ENCODE measurements at regions not wholly inside any gene's neighbourhood (a gene's known extent, or its start where the extent isn't known, plus 50 kb on each side); places are given as distances from the start of the nearest gene placed in this dataset.

GRCh38 chr3:99520513-99520912 is 117.9 kb upstream of the COL8A1 start:
- no peaks in the 10 kb centered on the region for H3K27me3 ChIP-seq (ENCODE audit: control insufficient read depth, insufficient read depth, low read length)
- no peak overlapping the region for H3K4me3 ChIP-seq (ENCODE audit: low read depth, low read length)
- no peak overlapping the region for H3K9ac ChIP-seq (ENCODE audit: low read length)
- H3K9me3 ChIP-seq (ENCODE audit: control insufficient read depth, insufficient read depth, low read depth, low read length), result no peaks in the 10 kb centered on the region
- no peaks in the 10 kb centered on the region for H3K4me1 ChIP-seq (ENCODE audit: control insufficient read depth, insufficient read depth, low read length)
- H3K27ac ChIP-seq (ENCODE audit: low read depth, low read length), result no peak overlapping the region
- H3K36me3 ChIP-seq (ENCODE audit: control insufficient read depth, insufficient read depth, low read length), result no peaks in the 10 kb centered on the region

GRCh38 chr3:99516936-99517335 is 121.5 kb upstream of the COL8A1 start:
- no peak overlapping the region for H3K9ac ChIP-seq (ENCODE audit: low read length)
- no peaks in the 10 kb centered on the region for H3K36me3 ChIP-seq (ENCODE audit: control insufficient read depth, insufficient read depth, low read length)
- H3K9me3 ChIP-seq (ENCODE audit: control insufficient read depth, insufficient read depth, low read depth, low read length), result no peaks in the 10 kb centered on the region
- no peak overlapping the region for H3K4me3 ChIP-seq (ENCODE audit: low read depth, low read length)
- no peak overlapping the region for H3K27ac ChIP-seq (ENCODE audit: low read depth, low read length)
- no peaks in the 10 kb centered on the region for H3K27me3 ChIP-seq (ENCODE audit: control insufficient read depth, insufficient read depth, low read length)
- no peaks in the 10 kb centered on the region for H3K4me1 ChIP-seq (ENCODE audit: control insufficient read depth, insufficient read depth, low read length)

GRCh38 chr3:99515891-99516290 is 122.5 kb upstream of the COL8A1 start:
- Histone ChIP-seq H3K9ac (ENCODE audit: low read length) (no peak overlapping the region), H3K36me3 (ENCODE audit: control insufficient read depth, insufficient read depth, low read length) (no peaks in the 10 kb centered on the region), H3K9me3 (ENCODE audit: control insufficient read depth, insufficient read depth, low read depth, low read length) (no peaks in the 10 kb centered on the region), H3K4me1 (ENCODE audit: control insufficient read depth, insufficient read depth, low read length) (no peaks in the 10 kb centered on the region), H3K4me3 (ENCODE audit: low read depth, low read length) (no peak overlapping the region), H3K27ac (ENCODE audit: low read depth, low read length) (no peak overlapping the region), H3K27me3 (ENCODE audit: control insufficient read depth, insufficient read depth, low read length) (no peaks in the 10 kb centered on the region)

- Histone ChIP-seq H3K36me3 (ENCODE audit: control insufficient read depth, insufficient read depth, low read length) (no peaks in the 10 kb centered on the region), H3K27me3 (ENCODE audit: control insufficient read depth, insufficient read depth, low read length) (no peaks in the 10 kb centered on the region), H3K4me1 (ENCODE audit: control insufficient read depth, insufficient read depth, low read length) (no peaks in the 10 kb centered on the region), H3K9me3 (ENCODE audit: control insufficient read depth, insufficient read depth, low read depth, low read length) (no peaks in the 10 kb centered on the region), H3K27ac (ENCODE audit: low read depth, low read length) (no peak overlapping the region), H3K4me3 (ENCODE audit: low read depth, low read length) (no peak overlapping the region), H3K9ac (ENCODE audit: low read length) (no peak overlapping the region)
These were observed 129.2 kb upstream of the COL8A1 start for GRCh38 chr3:99509224-99509623.

- Histone ChIP-seq H3K4me3 (ENCODE audit: low read depth, low read length) (no peak overlapping the region), H3K9me3 (ENCODE audit: control insufficient read depth, insufficient read depth, low read depth, low read length) (no peaks in the 10 kb centered on the region), H3K4me1 (ENCODE audit: control insufficient read depth, insufficient read depth, low read length) (no peaks in the 10 kb centered on the region), H3K27me3 (ENCODE audit: control insufficient read depth, insufficient read depth, low read length) (no peaks in the 10 kb centered on the region), H3K9ac (ENCODE audit: low read length) (no peak overlapping the region), H3K36me3 (ENCODE audit: control insufficient read depth, insufficient read depth, low read length) (no peaks in the 10 kb centered on the region), H3K27ac (ENCODE audit: low read depth, low read length) (no peak overlapping the region)
These were observed 130.2 kb upstream of the COL8A1 start for GRCh38 chr3:99508191-99508590.

- no peak overlapping the region for H3K27ac ChIP-seq (ENCODE audit: low read depth, low read length)
- H3K9me3 ChIP-seq (ENCODE audit: control insufficient read depth, insufficient read depth, low read depth, low read length), result no peaks in the 10 kb centered on the region
- no peaks in the 10 kb centered on the region for H3K27me3 ChIP-seq (ENCODE audit: control insufficient read depth, insufficient read depth, low read length)
- H3K4me3 ChIP-seq (ENCODE audit: low read depth, low read length), result no peak overlapping the region
- no peaks in the 10 kb centered on the region for H3K4me1 ChIP-seq (ENCODE audit: control insufficient read depth, insufficient read depth, low read length)
- H3K36me3 ChIP-seq (ENCODE audit: control insufficient read depth, insufficient read depth, low read length), result no peaks in the 10 kb centered on the region
- H3K9ac ChIP-seq (ENCODE audit: low read length), result no peak overlapping the region
These were observed 132.6 kb upstream of the COL8A1 start for GRCh38 chr3:99505646-99506269.

- Histone ChIP-seq H3K9me3 (ENCODE audit: control insufficient read depth, insufficient read depth, low read depth, low read length) (no peaks in the 10 kb centered on the region), H3K4me1 (ENCODE audit: control insufficient read depth, insufficient read depth, low read length) (no peaks in the 10 kb centered on the region), H3K27me3 (ENCODE audit: control insufficient read depth, insufficient read depth, low read length) (no peaks in the 10 kb centered on the region), H3K36me3 (ENCODE audit: control insufficient read depth, insufficient read depth, low read length) (no peaks in the 10 kb centered on the region), H3K4me3 (ENCODE audit: low read depth, low read length) (no peak overlapping the region), H3K9ac (ENCODE audit: low read length) (no peak overlapping the region), H3K27ac (ENCODE audit: low read depth, low read length) (no peak overlapping the region)
These were observed 133.2 kb upstream of the COL8A1 start for GRCh38 chr3:99505200-99505599.

- Histone ChIP-seq H3K9me3 (ENCODE audit: control insufficient read depth, insufficient read depth, low read depth, low read length) (no peaks in the 10 kb centered on the region), H3K27me3 (ENCODE audit: control insufficient read depth, insufficient read depth, low read length) (no peaks in the 10 kb centered on the region), H3K9ac (ENCODE audit: low read length) (no peak overlapping the region), H3K36me3 (ENCODE audit: control insufficient read depth, insufficient read depth, low read length) (no peaks in the 10 kb centered on the region), H3K4me3 (ENCODE audit: low read depth, low read length) (no peak overlapping the region), H3K27ac (ENCODE audit: low read depth, low read length) (no peak overlapping the region), H3K4me1 (ENCODE audit: control insufficient read depth, insufficient read depth, low read length) (no peaks in the 10 kb centered on the region)
These were observed 134.1 kb upstream of the COL8A1 start for GRCh38 chr3:99504258-99504657.

GRCh38 chr3:99503350-99503749 is 135.0 kb upstream of the COL8A1 start:
- H3K9ac ChIP-seq (ENCODE audit: low read length), result no peak overlapping the region
- H3K27ac ChIP-seq (ENCODE audit: low read depth, low read length), result no peak overlapping the region
- no peaks in the 10 kb centered on the region for H3K4me1 ChIP-seq (ENCODE audit: control insufficient read depth, insufficient read depth, low read length)
- no peaks in the 10 kb centered on the region for H3K9me3 ChIP-seq (ENCODE audit: control insufficient read depth, insufficient read depth, low read depth, low read length)
- no peak overlapping the region for H3K4me3 ChIP-seq (ENCODE audit: low read depth, low read length)
- H3K27me3 ChIP-seq (ENCODE audit: control insufficient read depth, insufficient read depth, low read length), result no peaks in the 10 kb centered on the region
- H3K36me3 ChIP-seq (ENCODE audit: control insufficient read depth, insufficient read depth, low read length), result no peaks in the 10 kb centered on the region

- Histone ChIP-seq H3K9me3 (ENCODE audit: control insufficient read depth, insufficient read depth, low read depth, low read length) (no peaks in the 10 kb centered on the region), H3K27me3 (ENCODE audit: control insufficient read depth, insufficient read depth, low read length) (no peaks in the 10 kb centered on the region), H3K4me3 (ENCODE audit: low read depth, low read length) (no peak overlapping the region), H3K4me1 (ENCODE audit: control insufficient read depth, insufficient read depth, low read length) (no peaks in the 10 kb centered on the region), H3K27ac (ENCODE audit: low read depth, low read length) (no peak overlapping the region), H3K9ac (ENCODE audit: low read length) (no peak overlapping the region), H3K36me3 (ENCODE audit: control insufficient read depth, insufficient read depth, low read length) (no peaks in the 10 kb centered on the region)
These were observed 135.5 kb upstream of the COL8A1 start for GRCh38 chr3:99502871-99503270.

GRCh38 chr3:99500485-99500884 is 137.9 kb upstream of the COL8A1 start:
- Histone ChIP-seq H3K36me3 (ENCODE audit: control insufficient read depth, insufficient read depth, low read length) (no peaks in the 10 kb centered on the region), H3K9ac (ENCODE audit: low read length) (no peak overlapping the region), H3K4me3 (ENCODE audit: low read depth, low read length) (no peak overlapping the region), H3K4me1 (ENCODE audit: control insufficient read depth, insufficient read depth, low read length) (no peaks in the 10 kb centered on the region), H3K9me3 (ENCODE audit: control insufficient read depth, insufficient read depth, low read depth, low read length) (no peaks in the 10 kb centered on the region), H3K27ac (ENCODE audit: low read depth, low read length) (no peak overlapping the region), H3K27me3 (ENCODE audit: control insufficient read depth, insufficient read depth, low read length) (no peaks in the 10 kb centered on the region)

Data from HUES6 (cell line).